HCT116 (cell line): ENCODE measurements at regions not wholly inside any gene's neighbourhood (a gene's known extent, or its start where the extent isn't known, plus 50 kb on each side); places are given as distances from the start of the nearest gene placed in this dataset.

Experiments
- EZH2 ChIP-seq: fragments of 200-600 bp; sonication (generic); IDR thresholded peaks from 2 replicates; pipeline ENCODE4 v1.6.1; 2017; ENCODE audit warnings: antibody characterized with exemption, mixed run types
- FOSL1 ChIP-seq: IDR thresholded peaks from 2 replicates; pipeline ENCODE4 v1.6.1; 2012; ENCODE audit warnings: low read depth
- MAX ChIP-seq: IDR thresholded peaks from 2 replicates; pipeline ENCODE4 v1.6.1; 2012
- RAD21 ChIP-seq: IDR thresholded peaks from 2 replicates; pipeline ENCODE4 v1.6.1; 2012; ENCODE audit warnings: low read depth, mild to moderate bottlenecking
- TF ChIP-seq, protein P1 (sequence below): IDR thresholded peaks from 2 replicates; pipeline ENCODE4 v1.6.1; 2012; ENCODE audit warnings: low read depth
- TF ChIP-seq, protein P2 (sequence below), 3 experiments: fragments of 200-600 bp in 1 of 3; sonication (generic) in 1 of 3; IDR thresholded peaks in 2 of 3; conservative IDR thresholded peaks in 1 of 3; 2 replicates each; pipeline ENCODE4 v1.5.1; 2012 to 2017; ENCODE audit warnings: low read depth in 2 of 3, low read length in 2 of 3, antibody characterized with exemption in 1 of 3, borderline replicate concordance in 1 of 3, control low read depth in 1 of 3, mild to moderate bottlenecking in 1 of 3, mixed read lengths in 1 of 3, mixed run types in 1 of 3, moderate library complexity in 1 of 3; ENCODE audit not compliant: insufficient read depth in 1 of 3

- TF ChIP-seq EZH2 (no peak), FOSL1 (no peak), MAX (no peak), RAD21 (no peak)
- TF ChIP-seq, protein P1, sequence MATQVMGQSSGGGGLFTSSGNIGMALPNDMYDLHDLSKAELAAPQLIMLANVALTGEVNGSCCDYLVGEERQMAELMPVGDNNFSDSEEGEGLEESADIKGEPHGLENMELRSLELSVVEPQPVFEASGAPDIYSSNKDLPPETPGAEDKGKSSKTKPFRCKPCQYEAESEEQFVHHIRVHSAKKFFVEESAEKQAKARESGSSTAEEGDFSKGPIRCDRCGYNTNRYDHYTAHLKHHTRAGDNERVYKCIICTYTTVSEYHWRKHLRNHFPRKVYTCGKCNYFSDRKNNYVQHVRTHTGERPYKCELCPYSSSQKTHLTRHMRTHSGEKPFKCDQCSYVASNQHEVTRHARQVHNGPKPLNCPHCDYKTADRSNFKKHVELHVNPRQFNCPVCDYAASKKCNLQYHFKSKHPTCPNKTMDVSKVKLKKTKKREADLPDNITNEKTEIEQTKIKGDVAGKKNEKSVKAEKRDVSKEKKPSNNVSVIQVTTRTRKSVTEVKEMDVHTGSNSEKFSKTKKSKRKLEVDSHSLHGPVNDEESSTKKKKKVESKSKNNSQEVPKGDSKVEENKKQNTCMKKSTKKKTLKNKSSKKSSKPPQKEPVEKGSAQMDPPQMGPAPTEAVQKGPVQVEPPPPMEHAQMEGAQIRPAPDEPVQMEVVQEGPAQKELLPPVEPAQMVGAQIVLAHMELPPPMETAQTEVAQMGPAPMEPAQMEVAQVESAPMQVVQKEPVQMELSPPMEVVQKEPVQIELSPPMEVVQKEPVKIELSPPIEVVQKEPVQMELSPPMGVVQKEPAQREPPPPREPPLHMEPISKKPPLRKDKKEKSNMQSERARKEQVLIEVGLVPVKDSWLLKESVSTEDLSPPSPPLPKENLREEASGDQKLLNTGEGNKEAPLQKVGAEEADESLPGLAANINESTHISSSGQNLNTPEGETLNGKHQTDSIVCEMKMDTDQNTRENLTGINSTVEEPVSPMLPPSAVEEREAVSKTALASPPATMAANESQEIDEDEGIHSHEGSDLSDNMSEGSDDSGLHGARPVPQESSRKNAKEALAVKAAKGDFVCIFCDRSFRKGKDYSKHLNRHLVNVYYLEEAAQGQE: no peak
- TF ChIP-seq, protein P2, sequence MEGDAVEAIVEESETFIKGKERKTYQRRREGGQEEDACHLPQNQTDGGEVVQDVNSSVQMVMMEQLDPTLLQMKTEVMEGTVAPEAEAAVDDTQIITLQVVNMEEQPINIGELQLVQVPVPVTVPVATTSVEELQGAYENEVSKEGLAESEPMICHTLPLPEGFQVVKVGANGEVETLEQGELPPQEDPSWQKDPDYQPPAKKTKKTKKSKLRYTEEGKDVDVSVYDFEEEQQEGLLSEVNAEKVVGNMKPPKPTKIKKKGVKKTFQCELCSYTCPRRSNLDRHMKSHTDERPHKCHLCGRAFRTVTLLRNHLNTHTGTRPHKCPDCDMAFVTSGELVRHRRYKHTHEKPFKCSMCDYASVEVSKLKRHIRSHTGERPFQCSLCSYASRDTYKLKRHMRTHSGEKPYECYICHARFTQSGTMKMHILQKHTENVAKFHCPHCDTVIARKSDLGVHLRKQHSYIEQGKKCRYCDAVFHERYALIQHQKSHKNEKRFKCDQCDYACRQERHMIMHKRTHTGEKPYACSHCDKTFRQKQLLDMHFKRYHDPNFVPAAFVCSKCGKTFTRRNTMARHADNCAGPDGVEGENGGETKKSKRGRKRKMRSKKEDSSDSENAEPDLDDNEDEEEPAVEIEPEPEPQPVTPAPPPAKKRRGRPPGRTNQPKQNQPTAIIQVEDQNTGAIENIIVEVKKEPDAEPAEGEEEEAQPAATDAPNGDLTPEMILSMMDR (IDR thresholded peaks at IDR 0.05 in 2 of 3, conservative IDR thresholded peaks at IDR 0.05 in 1 of 3; ENCODE audit: borderline replicate concordance in 1 of 3, insufficient read depth in 1 of 3, low read depth in 2 of 3, low read length in 2 of 3): no peak
Observed at GRCh38 chr20:50357783-50358161, 152.4 kb upstream of the PTPN1 start.
